NCI-H510A treated with DMSO at 0.1 percent for 48 hours (cell line): ENCODE measurements at regions not wholly inside any gene's neighbourhood (a gene's known extent, or its start where the extent isn't known, plus 50 kb on each side); places are given as distances from the start of the nearest gene placed in this dataset.
"Not testable (repeated sequence)": the region's sequence is repeated elsewhere in the genome, so short reads cannot be mapped to it uniquely, and the experiment has no call there.

Source experiments
- DNase-seq: peaks from one replicate; lab custom pipeline; 2025; lab: John Stamatoyannopoulos, UW

DNA sequence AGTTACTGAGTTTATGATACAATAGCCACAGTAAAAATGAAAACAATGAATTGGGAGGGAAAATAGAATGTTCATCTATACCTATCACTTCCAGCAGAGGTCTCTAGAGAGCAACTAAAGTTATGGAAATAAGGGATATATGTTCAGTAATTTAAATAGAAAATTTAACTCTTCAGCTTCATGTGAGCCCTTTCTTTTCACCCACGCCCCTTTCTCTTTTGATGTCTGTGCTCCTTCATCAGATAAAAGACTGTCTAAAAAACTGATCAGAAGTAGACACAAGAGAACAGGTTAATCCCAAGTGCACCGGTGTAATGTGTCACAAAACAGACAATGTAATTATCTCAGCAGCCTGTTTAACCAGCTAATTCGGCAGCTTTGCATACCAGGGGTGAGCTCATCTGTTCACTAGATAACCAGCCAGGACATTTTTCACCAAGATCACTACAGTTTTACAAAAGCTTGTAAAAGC lies 238.5 kb upstream of the ERBB4 start:
- peak; percentile 70 for DNase-seq

DNA sequence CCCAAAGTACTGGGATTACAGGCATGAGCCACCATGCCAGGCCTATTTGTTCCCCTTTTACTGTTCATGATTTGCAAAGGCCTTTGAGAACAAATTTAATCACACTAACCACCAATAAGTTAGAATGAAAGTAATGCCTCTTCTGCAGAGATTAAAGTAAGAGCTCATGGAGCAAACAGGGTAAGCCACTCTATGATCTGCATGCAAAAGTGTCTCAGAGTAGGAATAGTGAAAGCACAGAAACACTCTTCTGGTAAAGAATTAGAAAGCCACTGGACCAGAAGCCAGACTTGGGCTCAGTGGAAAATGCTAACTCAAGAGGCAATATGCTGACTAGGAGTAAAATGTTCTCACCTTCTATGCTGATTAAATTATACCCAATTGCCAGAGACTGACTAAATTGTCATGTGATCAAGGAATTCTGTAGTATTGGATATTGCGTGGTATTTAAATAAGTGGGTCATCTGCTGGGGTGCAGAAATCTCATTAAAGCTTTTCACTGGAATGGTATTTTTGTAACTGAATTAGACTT lies 235.3 kb upstream of the ERBB4 start:
- DNase-seq = no peak

DNA sequence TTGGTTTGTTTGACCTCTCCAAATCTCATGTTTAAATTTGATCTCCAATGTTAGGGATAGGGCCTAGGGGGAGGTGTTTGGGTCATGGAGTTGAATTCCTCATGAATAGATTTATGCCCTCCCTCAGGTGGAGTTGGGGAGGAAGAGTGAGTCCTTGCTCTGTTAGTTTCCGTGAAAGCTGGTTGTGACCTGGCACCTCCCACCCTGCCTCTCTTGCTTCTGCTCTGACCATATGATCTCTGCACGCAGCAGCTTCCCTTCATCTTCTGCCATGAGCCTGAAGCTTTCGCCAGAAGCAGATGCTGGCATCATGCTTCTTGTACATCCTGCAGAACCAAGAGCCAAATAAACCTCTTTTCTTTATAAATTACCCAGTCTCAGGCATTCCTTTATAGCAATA lies 231.6 kb upstream of the ERBB4 start:
- DNase-seq = no peak

DNA sequence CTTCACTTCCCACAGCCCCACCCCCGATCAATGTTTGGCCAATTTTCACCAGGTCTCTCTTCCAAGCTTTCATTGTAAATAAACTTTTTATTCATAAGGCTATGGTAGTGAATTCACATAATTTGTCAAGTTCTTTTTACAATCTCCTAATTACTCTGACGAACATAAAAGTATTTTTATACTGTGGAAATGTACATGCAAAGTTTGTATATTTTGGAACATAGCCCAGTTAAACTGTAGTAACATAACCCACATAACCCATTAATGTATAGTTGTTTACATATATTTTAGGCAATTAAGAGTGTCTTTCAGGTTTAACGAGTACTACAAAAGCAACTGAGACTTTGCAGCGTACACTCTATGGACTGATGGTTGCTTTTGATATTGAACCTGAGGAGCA lies 228.3 kb upstream of the ERBB4 start:
- no peak for DNase-seq

DNA sequence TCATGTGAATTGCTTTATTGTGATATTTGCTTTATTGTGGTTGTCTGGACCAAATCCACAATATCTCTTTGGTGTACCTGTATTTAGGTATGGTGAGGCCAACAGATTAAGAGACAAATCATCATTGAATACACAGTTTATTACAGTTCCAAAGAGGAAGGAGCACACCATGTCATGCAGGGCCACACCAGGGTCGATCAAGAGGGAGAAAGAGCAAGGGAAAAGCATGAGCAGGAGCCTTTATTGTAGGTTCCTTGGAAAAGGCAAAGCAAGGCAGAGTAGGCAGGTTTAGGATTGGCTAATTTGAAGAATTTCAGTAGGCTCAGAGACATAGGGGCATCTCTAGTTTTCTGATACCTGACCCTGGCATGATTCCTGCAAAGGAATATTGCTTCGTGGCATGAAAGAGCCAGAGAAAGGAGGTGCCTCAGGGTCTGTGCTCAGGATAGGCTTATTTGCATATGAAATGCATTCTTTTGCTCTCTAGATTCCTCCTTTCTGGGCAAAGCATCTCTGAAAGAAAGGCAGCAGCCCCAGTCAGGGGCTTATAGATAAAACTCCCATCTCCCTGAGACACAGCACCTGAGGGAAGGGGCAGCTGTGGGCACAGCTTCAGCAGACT lies 214.2 kb upstream of the ERBB4 start:
- DNase-seq = no peak

DNA sequence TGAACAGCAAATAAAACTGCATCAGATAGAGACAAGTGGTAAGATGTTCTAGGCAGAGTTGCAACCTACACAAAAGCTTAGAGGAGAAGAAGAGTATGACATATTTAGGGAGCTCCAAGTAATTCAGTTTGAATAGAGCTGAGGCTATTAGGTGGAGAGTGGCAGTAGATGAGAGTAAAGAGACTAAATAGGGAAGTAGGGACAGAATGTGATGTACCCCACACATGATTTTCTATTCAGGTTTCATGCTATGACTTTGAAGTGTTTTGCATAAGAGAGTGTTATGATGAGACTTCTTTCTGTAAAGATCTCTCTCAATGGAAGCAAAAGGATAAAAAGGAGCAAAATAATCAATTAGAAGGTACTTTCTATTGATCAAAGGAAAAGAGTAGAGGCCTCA lies 206.8 kb upstream of the ERBB4 start:
- no peak for DNase-seq

DNA sequence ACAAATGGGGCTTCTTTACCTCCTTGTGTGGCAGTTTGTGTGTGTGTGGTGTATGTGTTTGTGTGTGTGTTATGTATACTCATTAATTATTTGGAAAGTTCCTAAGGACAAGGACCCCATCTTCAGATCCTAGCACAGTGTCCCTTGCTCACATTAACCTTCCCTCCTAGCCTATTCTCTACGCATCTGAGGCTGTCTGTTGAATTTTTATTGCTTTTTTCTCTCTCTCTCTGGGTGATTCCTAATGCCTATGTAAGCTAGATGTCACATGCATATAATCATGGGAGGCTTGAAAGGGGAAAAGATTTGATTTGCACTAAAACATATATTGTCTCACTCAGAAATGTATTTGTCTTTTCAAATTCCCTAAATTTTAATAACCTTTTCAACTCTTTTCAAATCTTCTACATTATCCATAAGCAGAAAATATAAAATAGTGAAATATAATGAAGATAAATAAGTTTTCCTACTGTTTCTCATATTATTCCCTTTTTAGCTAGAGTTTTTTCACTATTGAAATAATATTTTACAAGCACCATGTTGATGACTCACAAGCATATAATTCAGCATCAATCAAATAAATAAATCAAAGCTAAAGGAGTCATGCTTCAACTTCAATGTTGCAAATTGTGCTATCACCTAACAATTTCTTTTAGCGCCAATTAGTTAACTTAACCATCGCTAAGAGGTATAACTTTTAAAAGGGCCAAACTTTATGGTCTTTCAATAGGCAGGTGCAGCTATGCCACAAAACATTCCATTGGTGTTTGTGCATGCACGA lies 199.0 kb upstream of the ERBB4 start:
- no peak for DNase-seq

DNA sequence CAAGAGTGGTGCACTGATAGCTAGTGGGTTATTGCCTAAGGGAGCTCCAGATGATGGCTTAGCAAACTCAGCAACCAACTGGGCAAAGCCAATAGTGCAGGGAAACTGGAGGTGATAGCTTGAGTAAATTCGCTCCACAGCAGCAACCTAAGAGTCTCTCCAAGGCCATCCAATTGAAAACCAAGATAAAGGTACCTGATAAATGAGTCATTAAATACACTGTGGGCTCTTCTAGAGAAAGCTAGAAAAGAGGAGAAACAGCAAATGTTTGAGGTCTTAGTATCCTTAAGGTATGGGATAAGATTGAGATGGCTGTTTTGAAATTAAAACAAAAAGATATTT lies 197.8 kb upstream of the ERBB4 start:
- no peak for DNase-seq

DNA sequence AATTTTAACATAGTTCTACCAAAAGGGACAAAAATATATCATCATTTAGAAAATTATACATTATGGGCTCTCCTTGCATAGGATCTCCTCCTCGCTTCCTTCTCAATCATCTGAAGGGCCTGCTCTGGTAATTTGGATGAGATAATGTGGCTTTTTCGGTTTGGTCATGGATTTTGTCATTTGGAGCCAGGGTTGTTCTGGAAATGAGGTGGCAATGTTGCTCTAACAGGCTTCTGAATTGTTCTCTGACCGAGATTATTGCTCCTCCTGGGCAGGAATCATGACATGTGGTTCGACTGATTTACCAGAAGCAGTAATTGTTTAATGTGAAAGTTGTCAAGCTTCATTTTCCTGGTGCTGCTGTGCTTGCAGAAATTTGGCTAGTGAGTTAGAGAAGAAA lies 194.7 kb upstream of the ERBB4 start:
- DNase-seq = no peak

DNA sequence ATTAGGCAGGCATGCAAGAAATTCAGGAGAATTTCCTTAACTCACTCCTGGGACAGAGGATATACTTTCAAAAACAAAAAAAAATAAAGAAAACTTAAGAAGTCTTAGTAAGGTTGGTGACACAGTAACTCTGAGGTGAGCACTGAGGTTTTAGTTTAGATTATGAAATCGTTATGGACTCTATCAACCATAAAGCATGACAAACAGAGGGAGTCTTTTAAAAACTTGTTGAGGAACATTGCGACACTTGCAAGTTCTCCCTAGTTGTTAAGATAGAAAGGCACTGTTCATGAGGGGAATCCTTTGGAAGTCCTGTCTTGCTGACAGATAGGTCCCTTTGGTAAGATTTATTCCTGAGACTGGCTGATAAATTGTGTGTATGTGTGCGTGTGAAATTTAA lies 194.3 kb upstream of the ERBB4 start:
- no peak for DNase-seq

DNA sequence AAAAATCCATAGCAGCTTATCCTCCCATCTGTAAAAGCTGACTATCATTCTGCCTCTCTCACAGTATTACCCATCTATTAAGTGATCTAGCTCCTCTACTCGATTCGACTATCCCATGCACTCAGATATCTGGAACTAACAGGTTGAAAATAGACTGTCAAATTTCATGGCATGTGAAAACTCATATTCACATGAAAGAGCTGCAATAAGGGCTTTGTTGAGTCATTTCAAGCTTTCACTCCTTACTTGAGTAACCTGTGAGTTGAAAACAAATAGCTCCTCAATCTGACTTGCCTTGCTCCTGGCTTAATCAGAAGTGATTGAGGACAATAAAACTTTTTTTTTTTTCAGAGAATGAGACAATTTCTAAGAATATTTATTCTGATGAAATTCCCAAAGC lies 192.4 kb upstream of the ERBB4 start:
- no peak for DNase-seq

DNA sequence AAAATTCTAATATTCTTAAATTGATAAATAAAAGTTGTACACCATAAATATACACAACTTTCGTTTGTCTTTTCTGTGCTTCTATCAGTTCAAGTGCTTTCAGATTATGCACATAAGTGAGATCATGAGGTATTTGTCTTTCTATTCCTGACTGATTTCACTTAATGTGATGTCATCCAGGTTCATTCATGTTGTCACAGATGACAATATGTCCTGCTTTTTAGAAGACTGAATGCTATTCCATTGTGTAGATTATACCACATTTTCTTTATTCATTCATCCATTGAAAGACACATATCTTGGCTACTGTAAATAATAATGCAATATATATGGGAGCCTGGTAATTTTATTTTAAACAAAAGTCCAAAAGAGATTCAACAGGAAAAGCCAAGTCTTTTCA lies 190.1 kb upstream of the ERBB4 start:
- no peak for DNase-seq

DNA sequence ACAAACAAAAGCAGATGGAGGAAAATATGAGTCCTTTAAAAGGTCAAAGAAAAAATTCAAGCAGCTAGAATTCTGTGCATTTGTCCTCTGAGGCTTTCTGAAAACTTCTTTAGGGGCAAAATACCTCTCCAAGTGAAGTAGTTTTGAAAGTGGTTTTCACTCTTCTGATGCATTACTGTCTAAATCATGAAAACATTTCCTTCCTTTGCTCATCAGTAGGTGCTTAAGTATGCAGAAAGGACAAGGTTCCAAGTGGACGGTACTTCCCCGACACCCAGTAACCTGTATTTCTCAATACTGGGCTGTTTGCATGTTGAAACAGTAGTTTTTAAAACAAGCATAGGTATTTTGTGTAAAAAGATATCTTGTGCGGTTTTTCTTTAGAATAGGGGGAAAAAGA lies 189.1 kb upstream of the ERBB4 start:
- no peak for DNase-seq

DNA sequence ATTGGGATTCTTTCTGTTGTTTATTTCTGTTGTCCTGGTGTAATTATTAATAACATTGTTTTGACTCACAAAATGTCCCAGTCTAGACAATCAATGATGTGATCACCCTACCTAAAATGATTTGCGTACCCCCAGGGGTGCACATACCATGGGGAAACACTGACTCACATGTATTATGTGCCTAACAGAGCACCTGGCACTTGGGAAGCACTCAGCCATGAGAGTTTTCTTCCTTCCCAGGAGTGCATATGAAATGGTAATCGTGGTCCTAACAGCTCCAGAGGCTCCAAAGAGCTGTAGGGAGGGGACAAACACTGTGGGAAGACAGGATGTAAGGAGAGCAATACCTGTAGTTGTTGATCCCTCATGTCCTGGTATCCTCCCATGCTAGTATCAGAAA lies 187.8 kb upstream of the ERBB4 start:
- peak; percentile 8 for DNase-seq

DNA sequence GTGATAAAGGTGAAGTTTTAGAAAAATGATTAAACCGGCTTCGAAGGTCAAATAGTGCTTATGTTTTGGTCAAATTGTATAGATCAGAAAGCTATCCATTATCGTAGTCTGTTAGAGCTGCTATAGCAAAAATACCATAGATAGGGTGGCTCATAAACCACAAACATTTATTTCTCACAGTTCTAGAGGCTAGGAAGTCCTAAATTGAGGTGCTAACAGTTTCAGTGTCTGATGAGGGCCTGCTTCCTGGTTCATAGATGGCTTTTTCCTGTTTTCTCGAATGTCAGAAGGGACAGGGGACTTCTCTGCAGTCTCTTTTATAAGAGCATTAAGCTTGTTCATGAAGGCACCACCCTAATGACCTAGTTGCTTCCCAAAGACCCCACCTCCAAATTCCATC lies 186.6 kb upstream of the ERBB4 start:
- DNase-seq = no peak

DNA sequence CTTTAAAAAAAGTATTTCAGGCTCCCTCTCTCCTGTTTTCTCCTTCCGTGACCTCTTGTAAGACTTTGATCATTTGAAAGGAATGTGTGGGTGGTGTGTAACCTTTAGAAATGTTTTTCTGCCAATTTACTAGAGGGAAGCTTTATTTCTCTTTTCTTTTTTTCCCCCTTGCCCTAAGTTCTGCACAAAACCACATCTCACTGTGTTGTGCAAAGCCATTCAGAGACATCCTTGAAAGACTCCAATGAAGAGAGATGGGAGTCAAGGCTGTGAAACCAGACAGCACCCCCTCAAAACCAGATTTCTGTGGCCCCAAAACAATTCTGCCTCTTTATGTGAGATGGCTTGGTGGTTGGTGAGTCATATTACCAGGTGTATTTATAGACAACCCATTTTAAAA lies 184.6 kb upstream of the ERBB4 start:
- DNase-seq = no peak

DNA sequence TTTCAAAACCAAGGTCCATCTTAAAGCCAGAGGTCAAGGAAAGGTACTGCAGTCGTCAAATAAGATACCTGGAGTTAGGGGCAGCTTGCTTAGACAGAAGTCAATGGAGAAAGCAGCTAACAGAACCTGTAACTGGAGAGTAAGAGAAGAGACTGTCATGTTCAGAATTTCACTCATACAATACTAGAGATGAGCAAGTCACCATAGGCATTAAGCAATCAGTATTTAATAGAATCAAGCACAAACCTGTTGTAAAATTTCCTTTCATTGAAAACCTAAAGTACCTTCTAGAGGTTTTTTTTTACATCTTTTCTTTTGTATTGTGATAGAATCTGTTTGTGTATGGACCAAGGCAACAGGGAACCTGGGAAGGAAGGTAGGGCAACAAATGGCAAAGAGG lies 183.4 kb upstream of the ERBB4 start:
- DNase-seq = no peak

DNA sequence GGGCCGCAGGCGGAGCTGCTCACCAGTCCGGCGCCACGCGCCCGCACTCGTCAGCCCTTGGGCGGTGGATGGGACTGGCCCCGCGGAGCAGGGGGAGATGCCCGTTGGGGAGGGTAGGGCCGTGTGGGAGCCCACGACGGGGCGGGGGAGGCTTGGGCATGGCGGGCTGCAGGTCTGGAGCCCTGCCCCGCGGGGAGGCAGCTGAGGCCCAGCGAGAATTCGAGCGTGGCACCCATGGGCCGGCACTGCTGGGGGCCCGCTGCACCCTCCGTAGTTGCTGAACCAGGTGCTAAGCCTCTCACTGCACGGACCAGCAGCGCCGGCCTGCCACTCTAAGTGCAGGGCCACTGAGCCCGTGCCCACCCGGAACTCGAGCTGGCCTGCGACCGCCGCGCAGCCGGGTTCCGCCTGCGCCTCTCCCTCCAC lies 182.4 kb upstream of the ERBB4 start:
- no peak for DNase-seq

DNA sequence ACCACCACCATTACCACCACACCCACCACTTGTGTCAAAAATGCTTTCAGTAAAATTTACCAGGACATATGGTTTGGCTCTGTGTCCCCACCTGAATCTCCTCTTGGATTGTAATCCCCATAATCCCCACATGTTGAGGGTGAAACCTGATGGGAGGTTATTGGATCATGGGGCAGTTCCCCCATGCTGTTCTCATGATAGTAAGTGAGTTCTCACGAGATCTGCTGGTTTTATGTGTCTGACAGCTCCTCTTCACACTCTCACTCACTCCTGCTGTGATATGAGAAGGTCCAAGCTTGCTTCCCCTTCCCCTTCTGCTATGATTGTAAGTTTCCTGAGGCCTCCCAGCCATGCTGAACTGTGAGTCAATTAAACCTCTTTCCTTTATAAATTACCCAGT lies 176.8 kb upstream of the ERBB4 start:
- DNase-seq = not testable (repeated sequence)

DNA sequence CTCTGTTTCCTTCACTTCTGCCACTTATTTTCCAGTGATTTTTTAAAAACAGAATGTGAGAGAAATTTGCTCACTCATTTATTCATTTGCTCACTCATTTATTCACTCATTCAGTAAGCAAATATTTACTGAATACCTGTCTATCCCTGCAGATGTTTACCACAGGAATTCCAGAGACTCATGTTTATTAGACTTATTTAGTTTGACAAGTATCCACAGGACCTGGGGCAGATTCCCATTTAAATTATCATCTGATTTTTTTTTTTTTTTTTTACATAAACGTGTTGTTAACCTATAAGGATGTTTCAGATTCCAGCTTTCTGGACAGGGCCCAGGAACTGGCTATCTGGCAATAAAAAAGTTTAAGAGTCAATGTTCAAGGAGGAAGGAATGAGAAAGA lies 175.1 kb upstream of the ERBB4 start:
- DNase-seq = no peak

DNA sequence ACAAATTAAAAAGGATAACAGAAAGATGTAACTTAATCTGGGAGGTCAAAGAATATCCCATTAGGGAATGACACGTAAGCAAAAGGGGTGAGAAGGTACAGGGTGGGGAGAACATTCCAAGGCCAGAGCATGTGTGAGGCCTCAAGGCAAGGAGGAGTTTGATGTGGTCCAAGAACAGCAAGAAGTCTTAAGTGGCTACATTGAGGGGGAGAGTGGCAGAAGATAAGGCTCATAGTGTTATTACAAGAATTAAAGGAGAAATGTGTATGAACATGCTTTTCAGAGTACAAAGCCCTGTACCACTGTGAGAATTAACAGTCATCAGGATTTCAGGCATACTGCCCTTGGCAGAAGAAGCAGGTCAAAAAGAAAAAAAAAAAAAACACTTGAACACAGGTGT lies 174.4 kb upstream of the ERBB4 start:
- no peak for DNase-seq

DNA sequence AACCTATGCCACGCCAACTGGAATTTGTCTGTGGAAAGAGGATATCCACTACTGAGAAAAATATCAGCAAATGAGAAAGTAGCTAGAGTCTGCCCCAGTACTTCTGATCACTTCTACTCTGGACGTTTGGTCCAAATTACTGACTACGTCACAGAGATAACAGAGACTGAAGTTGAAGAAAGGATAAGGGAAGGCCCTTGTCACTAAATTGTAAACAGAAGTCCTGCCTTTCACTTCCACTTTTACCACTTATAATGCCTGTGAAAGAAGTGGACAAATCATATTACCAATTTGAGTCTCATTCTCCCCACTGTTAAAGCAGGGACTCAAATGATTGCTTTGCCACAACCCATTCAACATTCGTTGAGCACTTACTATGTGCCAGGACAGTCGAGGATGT lies 173.9 kb upstream of the ERBB4 start:
- no peak for DNase-seq

DNA sequence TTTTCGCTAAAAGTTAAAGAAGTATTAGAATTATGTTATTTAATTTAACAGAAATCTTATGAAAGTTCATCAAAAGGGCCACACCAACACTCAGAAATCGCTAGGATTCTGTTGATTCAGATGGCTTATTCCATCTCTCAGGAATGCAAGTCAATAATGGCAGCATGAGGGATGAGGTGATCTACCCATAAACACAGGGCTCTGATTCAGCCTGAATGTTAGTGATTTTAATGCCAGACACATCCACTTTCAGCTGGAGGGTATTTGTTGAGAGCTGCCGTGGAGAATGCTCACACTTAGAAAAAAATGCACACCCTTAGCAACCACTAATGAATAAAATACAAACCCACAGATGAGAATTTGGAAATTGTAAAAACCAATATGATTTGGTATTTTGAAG lies 173.3 kb upstream of the ERBB4 start:
- DNase-seq = no peak

DNA sequence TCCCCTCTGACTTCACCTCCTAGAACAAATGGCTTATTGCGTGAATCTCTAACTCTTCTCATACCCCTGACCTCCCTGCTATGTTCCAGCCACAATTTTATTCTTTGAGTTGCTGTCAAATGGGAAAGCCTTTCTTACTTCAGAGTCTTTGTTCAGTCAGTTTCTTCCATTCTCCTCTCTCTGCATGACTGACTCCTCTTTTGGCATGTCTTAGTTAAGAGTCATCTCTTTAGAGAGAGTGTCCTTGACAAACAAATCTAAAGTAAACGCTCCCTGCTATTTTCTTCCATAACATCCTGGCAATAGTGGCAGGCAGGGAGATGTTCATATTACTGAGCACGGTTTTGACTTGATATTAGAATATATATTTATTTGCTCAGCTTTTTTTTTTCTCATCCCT lies 170.7 kb upstream of the ERBB4 start:
- no peak for DNase-seq
